ENCODE measurements at regions not wholly inside any gene's neighbourhood (a gene's known extent, or its start where the extent isn't known, plus 50 kb on each side); places are given as distances from the start of the nearest gene placed in this dataset.

GRCh38 chr9:89778100-89779090 is 173.6 kb downstream of the GADD45G start:
- TF ChIP-seq CBX3 (IDR thresholded peaks at IDR 0.05; ENCODE audit: borderline replicate concordance, low read depth) (no peak), TBL1XR1 (IDR thresholded peaks at IDR 0.05; ENCODE audit: low read depth, low read length) (no peak), ZNF592 (IDR thresholded peaks at IDR 0.05) (no peak), PRDM15 (CRISPR knock-in tag; IDR thresholded peaks at IDR 0.05) (no peak), EGR1 (IDR thresholded peaks at IDR 0.05; ENCODE audit: borderline replicate concordance in 1 of 2, low read depth in 2 of 2, low read length in 2 of 2) (no peak), ATF3 (IDR thresholded peaks at IDR 0.05; ENCODE audit: borderline replicate concordance, extremely low read depth, low read depth, low read length) (no peak)
- WGBS (ENCODE audit: insufficient coverage, insufficient replicate concordance, low lambda C conversion rate, missing lambda C conversion rate) = 57% methylated on average over 22 of the region's 22 CpGs
- no peak overlapping the region for H3K9ac ChIP-seq (ENCODE audit: control insufficient read depth, insufficient read depth, low read length)
- no peaks in the 10 kb centered on the region; the same call in 1 of the 2 replicates for H3K4me1 ChIP-seq (ENCODE audit: control insufficient read depth, insufficient read depth, low read length)
- in situ Hi-C loops (cut with MboI) = no loop called here
- DNase-seq (ENCODE audit: low read depth, low spot score) (no peak), ATAC-seq (no peak), FAIRE-seq (no peak)
- RAD21 ChIA-PET (ENCODE audit: unreplicated experiment) = no interaction called here
- intact Hi-C loops (cut with micrococcal nuclease; ENCODE audit: unreplicated experiment) = loop anchor here (10.0 kb wide), 1 partner anchor 174 kb away; the partner anchor contains the start of gene GADD45G
- BruUV-seq (replicated peaks) = no TSS peak
- CTCF ChIA-PET = no interaction called here
- H3K27me3 ChIP-seq (replicated peaks in 1 of 2; ENCODE audit: control insufficient read depth in 2 of 2, insufficient read depth in 2 of 2, low read length in 1 of 2) = no peaks in the 10 kb centered on the region; a peak in 1 of 4 replicates
- H3K79me2 ChIP-seq (ENCODE audit: control insufficient read depth, insufficient read depth, low read length) = no peaks in the 10 kb centered on the region
- SMC1A ChIA-PET (ENCODE audit: uncharacterized antibody, unreplicated experiment) = interaction anchor here (1.0 kb wide), 1 partner anchor 15 kb away, joined by 3 read pairs; no protein-coding TSS in a partner anchor
- H3K4me3 ChIP-seq = no peak overlapping the region
- no peaks in the 10 kb centered on the region for H4K20me1 ChIP-seq (ENCODE audit: control insufficient read depth, insufficient read depth)
- no peaks in the 10 kb centered on the region for H3K36me3 ChIP-seq (ENCODE audit: control insufficient read depth in 2 of 2, insufficient read depth in 2 of 2, low read length in 1 of 2)
- no peak overlapping the region for H3K27ac ChIP-seq (ENCODE audit: control insufficient read depth, insufficient read depth)
- POLR2A ChIA-PET = interaction anchor here (1.6 kb wide), 1 partner anchor 69 kb away, joined by 3 read pairs; no protein-coding TSS in a partner anchor
- no peak overlapping the region for H2AFZ ChIP-seq (ENCODE audit: control insufficient read depth, low read depth, low read length)
- no peak overlapping the region for H3K4me2 ChIP-seq (ENCODE audit: control insufficient read depth, insufficient read depth)
- no peaks in the 10 kb centered on the region for H3K9me3 ChIP-seq (replicated peaks; ENCODE audit: control insufficient read depth, insufficient read depth, low read length)
